H1 (cell line): ENCODE measurements at regions not wholly inside any gene's neighbourhood (a gene's known extent, or its start where the extent isn't known, plus 50 kb on each side); places are given as distances from the start of the nearest gene placed in this dataset.

Experiments
- BCL11A ChIP-seq, 2 experiments: IDR thresholded peaks; one replicate each; pipeline ENCODE4 v1.6.1; 2011; ENCODE audit warnings: low read depth in 2 of 2, low read length in 2 of 2, mild to moderate bottlenecking in 2 of 2
- CEBPB ChIP-seq: IDR thresholded peaks from 2 replicates; pipeline ENCODE4 v1.6.1; 2012; ENCODE audit warnings: low read depth, low read length
- FOSL1 ChIP-seq: IDR thresholded peaks from 2 replicates; pipeline ENCODE4 v1.6.1; 2011; ENCODE audit warnings: mild to moderate bottlenecking, low read depth, low read length, moderate library complexity; ENCODE audit not compliant: insufficient read depth
- GABPA ChIP-seq: IDR thresholded peaks from 2 replicates; pipeline ENCODE4 v1.6.1; 2011; ENCODE audit warnings: mild to moderate bottlenecking, low read length, moderate library complexity, borderline replicate concordance; ENCODE audit not compliant: insufficient read depth
- JUN ChIP-seq: IDR thresholded peaks from 2 replicates; pipeline ENCODE4 v1.6.1; 2011; ENCODE audit warnings: low read depth, mild to moderate bottlenecking, improper control_type of control experiment, low read length
- MAFK ChIP-seq: IDR thresholded peaks from 2 replicates; pipeline ENCODE4 v1.6.1; 2012; ENCODE audit warnings: low read depth, mild to moderate bottlenecking, improper control_type of control experiment, low read length
- SAP30 ChIP-seq: fragments of 300-600 bp; sonication (generic); IDR thresholded peaks from 2 replicates; pipeline ENCODE4 v1.7.1; 2012; ENCODE audit warnings: low read length, moderate library complexity, mild to moderate bottlenecking, inconsistent platforms; ENCODE audit not compliant: insufficient read depth, insufficient replicate concordance
- SIRT6 ChIP-seq: IDR thresholded peaks from one replicate; pipeline ENCODE4 v1.7.1; 2012; ENCODE audit warnings: low read length, inconsistent platforms
- SP2 ChIP-seq: IDR thresholded peaks from 2 replicates; pipeline ENCODE4 v1.6.1; 2012; ENCODE audit warnings: mild to moderate bottlenecking, low read length, inconsistent platforms
- USF2 ChIP-seq: IDR thresholded peaks from 2 replicates; pipeline ENCODE4 v1.6.1; 2011; ENCODE audit warnings: low read length, improper control_type of control experiment
- TF ChIP-seq, protein P1 (sequence below): IDR thresholded peaks from 2 replicates; pipeline ENCODE4 v1.6.1; 2012; ENCODE audit warnings: inconsistent platforms

DNA sequence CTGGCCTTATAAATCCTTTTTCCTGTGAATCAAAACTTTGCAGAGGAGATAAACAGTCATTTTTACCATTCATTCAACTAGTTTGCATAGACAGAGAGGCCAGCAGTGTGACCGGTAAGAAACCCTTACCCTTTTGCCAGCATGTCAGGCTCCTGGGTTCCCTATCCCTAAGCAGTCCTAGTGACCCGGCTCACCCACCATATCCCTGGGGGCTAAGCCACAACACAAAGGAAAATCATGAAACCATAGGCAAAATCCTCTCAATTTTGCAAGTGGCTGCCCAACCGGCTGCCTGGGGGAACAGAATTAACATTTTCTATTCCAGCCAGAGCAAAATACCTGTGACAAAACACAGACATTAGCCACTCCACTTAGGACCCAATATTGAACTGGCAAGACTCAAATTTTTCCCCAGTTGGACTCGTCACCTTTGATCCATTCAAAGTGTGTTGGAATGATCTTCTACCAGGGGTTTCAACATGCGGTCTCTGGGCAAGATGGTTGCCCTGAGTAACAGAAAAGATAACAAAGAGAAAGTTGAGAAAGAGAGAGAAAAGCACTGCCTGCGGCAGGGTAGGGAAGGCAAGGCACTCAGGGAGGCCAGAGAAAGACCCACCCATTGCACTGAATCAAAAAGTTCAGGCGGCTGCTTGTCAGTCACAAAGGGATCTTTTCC lies 174.8 kb upstream of the NAMPT start (continued):
- TF ChIP-seq USF2, result no peak
- no peak for TF ChIP-seq JUN
- TF ChIP-seq BCL11A (IDR thresholded peaks at IDR 0.05; ENCODE audit: low read depth in 2 of 2, low read length in 2 of 2), result no peak
- no peak for TF ChIP-seq MAFK
- TF ChIP-seq CEBPB, result no peak
- no peak for TF ChIP-seq SAP30
- TF ChIP-seq SP2, result no peak
- no peak for TF ChIP-seq SIRT6
- no peak for TF ChIP-seq FOSL1
- TF ChIP-seq, protein P1, sequence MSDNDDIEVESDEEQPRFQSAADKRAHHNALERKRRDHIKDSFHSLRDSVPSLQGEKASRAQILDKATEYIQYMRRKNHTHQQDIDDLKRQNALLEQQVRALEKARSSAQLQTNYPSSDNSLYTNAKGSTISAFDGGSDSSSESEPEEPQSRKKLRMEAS, result no peak
- TF ChIP-seq GABPA, result no peak
